Neural cell (in vitro differentiated cells): ENCODE measurements at regions not wholly inside any gene's neighbourhood (a gene's known extent, or its start where the extent isn't known, plus 50 kb on each side); places are given as distances from the start of the nearest gene placed in this dataset.

Source experiments
- EP300 ChIP-seq: fragments of 450-650 bp; conservative IDR thresholded peaks from 2 replicates; pipeline ENCODE4 v1.6.1; 2014; ENCODE audit warnings: antibody characterized with exemption, mild to moderate bottlenecking, moderate library complexity; ENCODE audit not compliant: poor library complexity, severe bottlenecking
- EZH2 ChIP-seq: fragments of 200-600, 300-800 bp; shearing (Covaris generic), sonication (generic); IDR thresholded peaks from 2 replicates; pipeline ENCODE4 v1.6.1; 2014; ENCODE audit warnings: antibody characterized with exemption, low read length, borderline replicate concordance, mild to moderate bottlenecking; ENCODE audit not compliant: insufficient read depth, poor library complexity, severe bottlenecking
- MXI1 ChIP-seq: fragments of 450-650 bp; conservative IDR thresholded peaks from 2 replicates; pipeline ENCODE4 v1.6.1; 2014; ENCODE audit warnings: antibody characterized with exemption, mild to moderate bottlenecking; ENCODE audit not compliant: poor library complexity, severe bottlenecking
- POLR2AphosphoS5 ChIP-seq: IDR thresholded peaks from 2 replicates; pipeline ENCODE4 v1.6.1; 2012
- RAD21 ChIP-seq: fragments of 450-650 bp; conservative IDR thresholded peaks from 2 replicates; pipeline ENCODE4 v1.6.1; 2014; ENCODE audit warnings: antibody characterized with exemption, mild to moderate bottlenecking, moderate library complexity
- SMC3 ChIP-seq: fragments of 450-650 bp; conservative IDR thresholded peaks from 2 replicates; pipeline ENCODE4 v1.6.1; 2014; ENCODE audit warnings: antibody characterized with exemption, mild to moderate bottlenecking, moderate library complexity; ENCODE audit not compliant: poor library complexity
- TAF1 ChIP-seq: IDR thresholded peaks from 2 replicates; pipeline ENCODE4 v1.6.1; 2012; ENCODE audit warnings: low read depth
- TF ChIP-seq, protein P1 (sequence below): fragments of 450-650 bp; IDR thresholded peaks from 2 replicates; pipeline ENCODE4 v1.5.1; 2014; ENCODE audit warnings: antibody characterized with exemption, mild to moderate bottlenecking, moderate library complexity; ENCODE audit not compliant: poor library complexity, severe bottlenecking
- TF ChIP-seq, protein P2 (sequence below): IDR thresholded peaks from 2 replicates; pipeline ENCODE4 v1.6.1; 2012; ENCODE audit warnings: borderline replicate concordance

- TF ChIP-seq, protein P1, sequence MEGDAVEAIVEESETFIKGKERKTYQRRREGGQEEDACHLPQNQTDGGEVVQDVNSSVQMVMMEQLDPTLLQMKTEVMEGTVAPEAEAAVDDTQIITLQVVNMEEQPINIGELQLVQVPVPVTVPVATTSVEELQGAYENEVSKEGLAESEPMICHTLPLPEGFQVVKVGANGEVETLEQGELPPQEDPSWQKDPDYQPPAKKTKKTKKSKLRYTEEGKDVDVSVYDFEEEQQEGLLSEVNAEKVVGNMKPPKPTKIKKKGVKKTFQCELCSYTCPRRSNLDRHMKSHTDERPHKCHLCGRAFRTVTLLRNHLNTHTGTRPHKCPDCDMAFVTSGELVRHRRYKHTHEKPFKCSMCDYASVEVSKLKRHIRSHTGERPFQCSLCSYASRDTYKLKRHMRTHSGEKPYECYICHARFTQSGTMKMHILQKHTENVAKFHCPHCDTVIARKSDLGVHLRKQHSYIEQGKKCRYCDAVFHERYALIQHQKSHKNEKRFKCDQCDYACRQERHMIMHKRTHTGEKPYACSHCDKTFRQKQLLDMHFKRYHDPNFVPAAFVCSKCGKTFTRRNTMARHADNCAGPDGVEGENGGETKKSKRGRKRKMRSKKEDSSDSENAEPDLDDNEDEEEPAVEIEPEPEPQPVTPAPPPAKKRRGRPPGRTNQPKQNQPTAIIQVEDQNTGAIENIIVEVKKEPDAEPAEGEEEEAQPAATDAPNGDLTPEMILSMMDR = no peak
- no peak for TF ChIP-seq EZH2
- TF ChIP-seq POLR2AphosphoS5 = no peak
- no peak for TF ChIP-seq EP300
- TF ChIP-seq MXI1 = no peak
- TF ChIP-seq RAD21 = no peak
- TF ChIP-seq, protein P2, sequence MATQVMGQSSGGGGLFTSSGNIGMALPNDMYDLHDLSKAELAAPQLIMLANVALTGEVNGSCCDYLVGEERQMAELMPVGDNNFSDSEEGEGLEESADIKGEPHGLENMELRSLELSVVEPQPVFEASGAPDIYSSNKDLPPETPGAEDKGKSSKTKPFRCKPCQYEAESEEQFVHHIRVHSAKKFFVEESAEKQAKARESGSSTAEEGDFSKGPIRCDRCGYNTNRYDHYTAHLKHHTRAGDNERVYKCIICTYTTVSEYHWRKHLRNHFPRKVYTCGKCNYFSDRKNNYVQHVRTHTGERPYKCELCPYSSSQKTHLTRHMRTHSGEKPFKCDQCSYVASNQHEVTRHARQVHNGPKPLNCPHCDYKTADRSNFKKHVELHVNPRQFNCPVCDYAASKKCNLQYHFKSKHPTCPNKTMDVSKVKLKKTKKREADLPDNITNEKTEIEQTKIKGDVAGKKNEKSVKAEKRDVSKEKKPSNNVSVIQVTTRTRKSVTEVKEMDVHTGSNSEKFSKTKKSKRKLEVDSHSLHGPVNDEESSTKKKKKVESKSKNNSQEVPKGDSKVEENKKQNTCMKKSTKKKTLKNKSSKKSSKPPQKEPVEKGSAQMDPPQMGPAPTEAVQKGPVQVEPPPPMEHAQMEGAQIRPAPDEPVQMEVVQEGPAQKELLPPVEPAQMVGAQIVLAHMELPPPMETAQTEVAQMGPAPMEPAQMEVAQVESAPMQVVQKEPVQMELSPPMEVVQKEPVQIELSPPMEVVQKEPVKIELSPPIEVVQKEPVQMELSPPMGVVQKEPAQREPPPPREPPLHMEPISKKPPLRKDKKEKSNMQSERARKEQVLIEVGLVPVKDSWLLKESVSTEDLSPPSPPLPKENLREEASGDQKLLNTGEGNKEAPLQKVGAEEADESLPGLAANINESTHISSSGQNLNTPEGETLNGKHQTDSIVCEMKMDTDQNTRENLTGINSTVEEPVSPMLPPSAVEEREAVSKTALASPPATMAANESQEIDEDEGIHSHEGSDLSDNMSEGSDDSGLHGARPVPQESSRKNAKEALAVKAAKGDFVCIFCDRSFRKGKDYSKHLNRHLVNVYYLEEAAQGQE = no peak
- no peak for TF ChIP-seq SMC3
- no peak for TF ChIP-seq TAF1
Observed at GRCh38 chr5:124516567-124516966, 229.9 kb downstream of the ZNF608 start.
